ENCODE measurements at regions not wholly inside any gene's neighbourhood (a gene's known extent, or its start where the extent isn't known, plus 50 kb on each side); places are given as distances from the start of the nearest gene placed in this dataset.

GRCh38 chr14:82778008-82778590, 1244.4 kb upstream of the SEL1L start:
- H3K4me1 ChIP-seq, result no peaks in the 10 kb centered on the region
- DNase-seq (ENCODE audit: extremely low spot score in 2 of 2), result no peak

DNA sequence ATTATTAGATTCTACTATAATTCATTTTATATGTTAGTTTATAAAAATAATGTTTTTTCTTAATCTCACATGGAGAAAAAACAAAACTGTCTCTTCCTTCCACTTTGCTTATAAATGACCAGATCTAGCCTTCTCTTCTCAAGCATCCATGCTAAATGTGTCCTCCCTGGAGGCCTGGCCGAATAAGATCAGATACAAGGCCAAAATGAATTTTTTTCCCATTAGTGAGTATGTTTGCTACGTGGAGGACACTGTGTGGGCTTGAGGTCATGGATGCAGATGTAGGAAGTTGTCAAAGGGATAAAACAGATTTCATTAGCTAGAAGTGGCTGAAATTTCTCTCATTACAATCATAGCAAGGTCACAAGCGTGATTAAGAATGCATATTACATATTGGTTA, 1244.9 kb upstream of the SEL1L start:
- no peaks in the 10 kb centered on the region for H3K36me3 ChIP-seq
- H3K9me3 ChIP-seq, result no peaks in the 10 kb centered on the region
- no peak overlapping the region for H3K27ac ChIP-seq
- intact Hi-C loops (cut with DNase I), result no loop called here
- no peaks in the 10 kb centered on the region for H3K4me1 ChIP-seq
- no peak for DNase-seq (ENCODE audit: extremely low spot score in 2 of 2)
- no peaks in the 10 kb centered on the region for H3K27me3 ChIP-seq
- no peak for TF ChIP-seq POLR2AphosphoS5 (IDR thresholded peaks at IDR 0.05; ENCODE audit: insufficient read depth in 1 of 2, low read depth in 1 of 2)
- no peak for TF ChIP-seq POLR2A (IDR thresholded peaks at IDR 0.05)
- TF ChIP-seq CTCF (IDR thresholded peaks at IDR 0.05), result no peak
- H3K4me3 ChIP-seq, result no peak overlapping the region

More at GRCh38 chr14:82778008-82778590, 1244.4 kb upstream of the SEL1L start:
- H3K4me3 ChIP-seq, result no peak overlapping the region
- H3K27ac ChIP-seq, result no peak overlapping the region
- intact Hi-C loops (cut with DNase I), result no loop called here
- no peak for TF ChIP-seq POLR2A (IDR thresholded peaks at IDR 0.05)
- no peak for TF ChIP-seq POLR2AphosphoS5 (IDR thresholded peaks at IDR 0.05; ENCODE audit: insufficient read depth in 1 of 2, low read depth in 1 of 2)
- no peak for TF ChIP-seq CTCF (IDR thresholded peaks at IDR 0.05)
- H3K36me3 ChIP-seq, result no peaks in the 10 kb centered on the region
- H3K27me3 ChIP-seq, result no peaks in the 10 kb centered on the region
- no peaks in the 10 kb centered on the region for H3K9me3 ChIP-seq

DNA sequence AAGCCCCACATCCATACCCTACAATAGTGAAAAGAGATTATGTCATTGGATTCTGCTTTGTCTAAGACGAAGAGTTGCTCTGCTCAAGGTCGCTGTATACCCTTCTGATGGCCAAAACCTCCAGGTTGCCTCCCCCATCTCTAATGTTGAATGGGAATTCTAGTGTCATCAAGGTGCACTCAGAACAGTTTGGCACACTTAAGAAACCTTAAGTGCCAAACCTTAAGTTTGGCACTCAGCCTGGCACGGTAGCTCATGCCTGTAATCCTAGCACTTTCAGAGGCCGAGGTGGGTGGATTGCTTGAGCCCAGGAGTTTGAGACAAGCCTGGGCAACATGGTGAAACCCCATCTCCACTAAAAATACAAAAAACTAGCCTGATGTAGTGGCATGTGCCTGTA, 1245.6 kb upstream of the SEL1L start:
- DNase-seq (ENCODE audit: extremely low spot score in 2 of 2), result no peak
- Histone ChIP-seq H3K4me3 (no peak overlapping the region), H3K27ac (no peak overlapping the region), H3K4me1 (no peaks in the 10 kb centered on the region), H3K27me3 (no peaks in the 10 kb centered on the region), H3K36me3 (no peaks in the 10 kb centered on the region), H3K9me3 (no peaks in the 10 kb centered on the region)
- intact Hi-C loops (cut with DNase I), result no loop called here
- no peak for TF ChIP-seq POLR2AphosphoS5 (IDR thresholded peaks at IDR 0.05; ENCODE audit: insufficient read depth in 1 of 2, low read depth in 1 of 2)
- TF ChIP-seq POLR2A (IDR thresholded peaks at IDR 0.05), result no peak
- no peak for TF ChIP-seq CTCF (IDR thresholded peaks at IDR 0.05)

DNA sequence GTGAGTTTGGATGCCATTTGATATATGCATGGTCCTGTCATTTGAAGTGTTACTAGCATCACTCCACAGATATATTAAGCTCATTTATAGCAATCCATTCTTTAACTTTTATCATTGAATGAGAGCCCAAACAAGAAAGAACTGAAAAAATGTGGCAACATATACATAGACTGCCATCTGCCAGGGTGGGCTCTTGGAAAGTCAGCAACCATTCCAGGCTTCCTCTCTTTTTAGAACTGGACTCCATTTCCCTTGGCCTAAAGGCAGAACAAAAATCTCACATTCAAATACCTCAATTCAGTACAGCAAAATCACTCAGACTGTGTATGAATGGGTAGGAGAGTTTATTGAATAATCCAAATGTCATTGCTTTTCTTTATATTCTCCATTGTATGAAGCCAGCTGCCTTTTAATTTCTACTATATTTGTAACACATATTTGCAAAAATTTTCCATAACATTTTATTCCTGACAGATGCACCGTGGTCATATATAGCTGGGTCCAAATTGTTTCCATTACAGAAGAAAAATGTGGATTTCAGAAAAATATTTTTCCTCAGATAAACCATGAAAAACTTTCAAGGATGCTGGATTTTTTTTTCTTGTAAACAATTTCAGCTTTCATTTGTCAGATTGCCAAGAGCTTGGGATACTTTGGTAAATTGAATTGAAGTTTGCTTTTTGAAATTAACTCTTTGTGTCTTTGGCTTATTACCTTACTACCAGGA, 1252.3 kb upstream of the SEL1L start:
- DNase-seq (ENCODE audit: extremely low spot score in 2 of 2), result no peak
- H3K27ac ChIP-seq, result no peak overlapping the region
- H3K4me3 ChIP-seq, result no peak overlapping the region
- intact Hi-C loops (cut with DNase I), result no loop called here
- no peak for TF ChIP-seq CTCF (IDR thresholded peaks at IDR 0.05)
- TF ChIP-seq POLR2A (IDR thresholded peaks at IDR 0.05), result no peak
- TF ChIP-seq POLR2AphosphoS5 (IDR thresholded peaks at IDR 0.05; ENCODE audit: insufficient read depth in 1 of 2, low read depth in 1 of 2), result no peak
- H3K9me3 ChIP-seq, result no peaks in the 10 kb centered on the region
- H3K4me1 ChIP-seq, result no peaks in the 10 kb centered on the region
- no peaks in the 10 kb centered on the region for H3K36me3 ChIP-seq
- H3K27me3 ChIP-seq, result no peaks in the 10 kb centered on the region

DNA sequence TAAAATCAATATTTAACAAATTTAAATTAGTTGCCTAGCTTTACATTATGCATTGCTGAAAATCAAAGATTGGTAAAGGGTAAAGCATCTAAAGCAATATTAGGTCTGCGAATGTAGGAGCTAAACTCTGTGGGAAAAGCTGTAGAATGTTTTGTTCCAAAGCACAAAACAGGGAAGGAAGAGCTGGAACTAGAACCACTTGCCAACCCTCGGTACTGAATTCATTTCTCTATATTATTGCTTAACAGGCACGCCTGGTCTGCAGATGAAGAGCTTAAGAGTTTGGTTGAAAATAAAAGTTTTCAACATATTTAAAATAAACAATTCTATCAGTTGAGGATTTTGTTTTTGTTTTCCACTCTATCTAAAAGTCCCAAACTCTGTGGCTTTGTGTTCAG, 1252.8 kb upstream of the SEL1L start:
- no peaks in the 10 kb centered on the region for H3K9me3 ChIP-seq
- intact Hi-C loops (cut with DNase I), result no loop called here
- TF ChIP-seq POLR2A (IDR thresholded peaks at IDR 0.05) (no peak), POLR2AphosphoS5 (IDR thresholded peaks at IDR 0.05; ENCODE audit: insufficient read depth in 1 of 2, low read depth in 1 of 2) (no peak), CTCF (IDR thresholded peaks at IDR 0.05) (no peak)
- no peaks in the 10 kb centered on the region for H3K27me3 ChIP-seq
- H3K4me1 ChIP-seq, result no peaks in the 10 kb centered on the region
- H3K36me3 ChIP-seq, result no peaks in the 10 kb centered on the region
- no peak overlapping the region for H3K27ac ChIP-seq
- H3K4me3 ChIP-seq, result no peak overlapping the region
- DNase-seq (ENCODE audit: extremely low spot score in 2 of 2), result no peak

All from vagina (tissue), 2 donors.